KMS-11 (cell line): ENCODE measurements at regions not wholly inside any gene's neighbourhood (a gene's known extent, or its start where the extent isn't known, plus 50 kb on each side); places are given as distances from the start of the nearest gene placed in this dataset.

Source experiments
- H2AFZ ChIP-seq: fragments of 200-600 bp; sonication (generic); 2 replicates; pipeline ENCODE4 v1.6.1; 2016; ENCODE audit warnings: antibody characterized with exemption, mixed run types, low read depth
- H3K27ac ChIP-seq: fragments of 200-600 bp; sonication (generic); 2 replicates; pipeline ENCODE4 v1.6.1; 2016; ENCODE audit warnings: mild to moderate bottlenecking, mixed run types
- H3K27me3 ChIP-seq: fragments of 200-600 bp; sonication (generic); 2 replicates; pipeline ENCODE4 v1.6.1; 2017; ENCODE audit warnings: mild to moderate bottlenecking, low read depth, mixed run types, moderate library complexity; ENCODE audit not compliant: insufficient read depth
- H3K36me3 ChIP-seq: fragments of 200-600 bp; sonication (generic); 2 replicates; pipeline ENCODE4 v1.6.1; 2017; ENCODE audit warnings: mild to moderate bottlenecking, mixed run types; ENCODE audit not compliant: insufficient read depth
- H3K4me1 ChIP-seq: fragments of 200-600 bp; sonication (generic); 2 replicates; pipeline ENCODE4 v1.6.1; 2016; ENCODE audit warnings: mild to moderate bottlenecking, low read depth, mixed run types; ENCODE audit not compliant: poor library complexity, severe bottlenecking
- H3K4me2 ChIP-seq: fragments of 200-600 bp; sonication (generic); 2 replicates; pipeline ENCODE4 v1.7.0; 2016; ENCODE audit warnings: mild to moderate bottlenecking, mixed run types
- H3K4me3 ChIP-seq: fragments of 200-600 bp; sonication (generic); IDR thresholded peaks from 2 replicates; pipeline ENCODE4 v1.6.1; 2017; ENCODE audit warnings: low read depth, low read length, mixed read lengths; ENCODE audit not compliant: insufficient read depth
- H3K79me2 ChIP-seq: fragments of 200-600 bp; sonication (generic); 2 replicates; pipeline ENCODE4 v1.6.1; 2016; ENCODE audit warnings: low read depth, mixed run types; ENCODE audit not compliant: insufficient read depth
- H3K9ac ChIP-seq: fragments of 200-600 bp; sonication (generic); 2 replicates; pipeline ENCODE4 v1.6.1; 2016; ENCODE audit warnings: mild to moderate bottlenecking, mixed run types
- H4K20me1 ChIP-seq: fragments of 200-600 bp; sonication (generic); 2 replicates; pipeline ENCODE4 v1.6.1; 2016; ENCODE audit warnings: mild to moderate bottlenecking, mixed run types; ENCODE audit not compliant: insufficient read depth
- TF ChIP-seq, protein P1 (sequence below): fragments of 200-600 bp; sonication (generic); conservative IDR thresholded peaks from 2 replicates; pipeline ENCODE4 v1.6.1; 2017; ENCODE audit warnings: low read depth, mild to moderate bottlenecking, antibody characterized with exemption, low read length, moderate library complexity, mixed read lengths

DNA sequence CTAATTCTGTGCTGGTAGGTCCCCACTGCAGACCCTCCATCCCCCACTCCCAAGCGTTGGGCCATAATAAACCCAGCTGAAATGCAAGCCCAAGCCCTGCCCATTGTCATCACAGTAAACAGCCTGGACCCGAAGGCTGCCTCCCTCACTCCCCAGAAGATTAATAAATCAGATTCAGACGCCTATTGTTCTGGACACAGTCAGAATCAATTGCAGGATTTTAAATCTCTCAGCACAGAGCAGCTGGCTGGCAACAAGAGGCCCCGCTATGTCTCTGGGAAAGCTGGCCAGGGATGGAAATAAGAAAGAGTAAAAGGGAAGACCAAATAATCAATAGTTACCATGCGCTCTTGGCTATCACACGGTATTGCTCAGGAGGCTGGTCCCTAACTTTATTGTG lies 93.9 kb downstream of the C17orf67 start:
- no peaks in the 10 kb centered on the region for H4K20me1 ChIP-seq
- H3K4me2 ChIP-seq = no peak overlapping the region
- no peaks in the 10 kb centered on the region for H3K79me2 ChIP-seq
- no peak overlapping the region for H3K4me3 ChIP-seq
- H3K27ac ChIP-seq = no peak overlapping the region
- H2AFZ ChIP-seq = no peak overlapping the region
- H3K36me3 ChIP-seq = no peaks in the 10 kb centered on the region
- no peak overlapping the region for H3K9ac ChIP-seq
- H3K4me1 ChIP-seq = peaks cover 14% of the 10 kb centered on the region
- no peaks in the 10 kb centered on the region for H3K27me3 ChIP-seq
- TF ChIP-seq, protein P1, sequence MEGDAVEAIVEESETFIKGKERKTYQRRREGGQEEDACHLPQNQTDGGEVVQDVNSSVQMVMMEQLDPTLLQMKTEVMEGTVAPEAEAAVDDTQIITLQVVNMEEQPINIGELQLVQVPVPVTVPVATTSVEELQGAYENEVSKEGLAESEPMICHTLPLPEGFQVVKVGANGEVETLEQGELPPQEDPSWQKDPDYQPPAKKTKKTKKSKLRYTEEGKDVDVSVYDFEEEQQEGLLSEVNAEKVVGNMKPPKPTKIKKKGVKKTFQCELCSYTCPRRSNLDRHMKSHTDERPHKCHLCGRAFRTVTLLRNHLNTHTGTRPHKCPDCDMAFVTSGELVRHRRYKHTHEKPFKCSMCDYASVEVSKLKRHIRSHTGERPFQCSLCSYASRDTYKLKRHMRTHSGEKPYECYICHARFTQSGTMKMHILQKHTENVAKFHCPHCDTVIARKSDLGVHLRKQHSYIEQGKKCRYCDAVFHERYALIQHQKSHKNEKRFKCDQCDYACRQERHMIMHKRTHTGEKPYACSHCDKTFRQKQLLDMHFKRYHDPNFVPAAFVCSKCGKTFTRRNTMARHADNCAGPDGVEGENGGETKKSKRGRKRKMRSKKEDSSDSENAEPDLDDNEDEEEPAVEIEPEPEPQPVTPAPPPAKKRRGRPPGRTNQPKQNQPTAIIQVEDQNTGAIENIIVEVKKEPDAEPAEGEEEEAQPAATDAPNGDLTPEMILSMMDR = no peak

DNA sequence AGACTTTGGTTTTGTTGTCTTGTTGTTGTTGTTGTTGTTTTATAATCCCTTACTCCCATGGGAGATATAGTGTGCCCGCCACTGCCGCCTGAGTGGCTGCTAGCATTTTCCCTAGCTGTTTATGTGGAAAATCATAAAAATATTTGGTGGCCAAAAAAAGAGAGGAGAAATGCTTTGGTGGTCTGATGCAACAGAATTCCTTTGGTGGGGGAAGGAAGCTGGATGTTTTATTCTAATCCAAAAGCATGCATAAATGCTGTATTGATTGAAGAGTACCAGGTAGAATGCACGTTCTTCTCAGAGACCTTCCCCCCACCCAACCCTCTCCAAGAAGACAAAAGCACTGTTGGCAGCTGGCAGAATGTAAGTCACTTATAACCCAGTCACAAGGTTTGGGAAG lies 93.2 kb downstream of the C17orf67 start:
- Histone ChIP-seq H2AFZ (no peak overlapping the region), H3K36me3 (no peaks in the 10 kb centered on the region), H3K79me2 (no peaks in the 10 kb centered on the region), H3K4me2 (no peak overlapping the region), H4K20me1 (no peaks in the 10 kb centered on the region), H3K27ac (no peak overlapping the region), H3K4me1 (peaks cover 14% of the 10 kb centered on the region), H3K4me3 (no peak overlapping the region), H3K9ac (no peak overlapping the region), H3K27me3 (no peaks in the 10 kb centered on the region)
- TF ChIP-seq, protein P1 = no peak
